H1 (cell line): ENCODE measurements at regions not wholly inside any gene's neighbourhood (a gene's known extent, or its start where the extent isn't known, plus 50 kb on each side); places are given as distances from the start of the nearest gene placed in this dataset.

Experiments used
- CTCF ChIA-PET: fragments of 300-600 bp; sonication (Branson Sonifier 250); formaldehyde crosslinking; loops from one replicate; lab custom pipeline; 2021; ENCODE audit not compliant: partially characterized antibody; lab: Charles Lee
- POLR2A ChIA-PET: fragments of 300-600 bp; sonication (Branson Sonifier 250); formaldehyde crosslinking; loops from one replicate; lab custom pipeline; 2021; ENCODE audit warnings: inconsistent platforms; ENCODE audit not compliant: partially characterized antibody; lab: Charles Lee
- DNase-seq, 2 experiments: peaks; one replicate each; pipeline versions ENCODE4 v3.0.0 to v3.0.0-alpha.2; 2010 to 2022; ENCODE audit warnings: low spot score in 2 of 2, low read depth in 1 of 2, mixed read lengths in 1 of 2
- FAIRE-seq: peaks from 2 replicates; lab custom pipeline; 2011; peaks lifted over from hg19 to GRCh38; lab: Jason Lieb, UNC
- H2AFZ ChIP-seq: 2 replicates; pipeline ENCODE4 v1.8.1; 2012; ENCODE audit warnings: low read length, inconsistent platforms
- H2AK5ac ChIP-seq: 2 replicates; pipeline ENCODE4 v1.6.1; 2013; ENCODE audit warnings: low read depth, low read length
- H2BK120ac ChIP-seq: replicated peaks from 2 replicates; pipeline ENCODE3; 2013; ENCODE audit warnings: low read depth, low read length, inconsistent platforms
- H2BK12ac ChIP-seq: 2 replicates; pipeline ENCODE4 v1.6.1; 2013; ENCODE audit warnings: low read depth, low read length
- H2BK15ac ChIP-seq: 2 replicates; pipeline ENCODE4 v1.6.1; 2013; ENCODE audit warnings: low read length
- H2BK20ac ChIP-seq: 2 replicates; pipeline ENCODE4 v1.6.1; 2013; ENCODE audit warnings: low read length
- H2BK5ac ChIP-seq: 2 replicates; pipeline ENCODE4 v1.6.1; 2013; ENCODE audit warnings: low read depth, low read length
- H3K14ac ChIP-seq: 2 replicates; pipeline ENCODE4 v1.6.1; 2013; ENCODE audit warnings: inconsistent platforms; ENCODE audit not compliant: insufficient read length
- H3K18ac ChIP-seq: 2 replicates; pipeline ENCODE4 v1.6.1; 2013; ENCODE audit warnings: low read length; ENCODE audit errors: extremely low read depth
- H3K23ac ChIP-seq: 2 replicates; pipeline ENCODE4 v1.6.1; 2013; ENCODE audit warnings: inconsistent platforms; ENCODE audit not compliant: insufficient read length
- H3K23me2 ChIP-seq: 2 replicates; pipeline ENCODE4 v1.6.1; 2013; ENCODE audit warnings: low read depth, low read length
- H3K27ac ChIP-seq: 2 replicates; pipeline ENCODE4 v1.6.1; 2011; ENCODE audit warnings: low read depth, low read length, inconsistent platforms
- H3K27me3 ChIP-seq, 4 experiments: replicated peaks in 1 of 4; 1 replicate in 1 of 4; 2 replicates in 3 of 4; pipeline versions ENCODE4 v1.6.1 to v1.8.1; 2011 to 2013; ENCODE audit warnings: low read length in 3 of 4, mild to moderate bottlenecking in 3 of 4, inconsistent platforms in 2 of 4, mixed read lengths in 2 of 4, moderate library complexity in 1 of 4; ENCODE audit not compliant: control insufficient read depth in 3 of 4, insufficient read depth in 3 of 4; ENCODE audit errors: extremely low read depth in 1 of 4
- H3K36me3 ChIP-seq, 4 experiments: 2 replicates each; pipeline versions ENCODE4 v1.6.1 to v1.8.1; 2011 to 2013; ENCODE audit warnings: mild to moderate bottlenecking in 4 of 4, low read length in 3 of 4, moderate library complexity in 2 of 4, control low read depth in 1 of 4, inconsistent platforms in 1 of 4; ENCODE audit not compliant: insufficient read depth in 4 of 4, control insufficient read depth in 2 of 4
- H3K4ac ChIP-seq: replicated peaks from 2 replicates; pipeline ENCODE3; 2013; ENCODE audit warnings: low read length, low read depth, mixed read lengths, inconsistent platforms; ENCODE audit not compliant: insufficient read length
- H3K4me1 ChIP-seq, 4 experiments: replicated peaks in 1 of 4; 1 replicate in 1 of 4; 2 replicates in 3 of 4; pipeline versions ENCODE4 v1.6.1 to v1.8.1; 2011 to 2013; ENCODE audit warnings: low read length in 3 of 4, inconsistent platforms in 2 of 4, mixed read lengths in 1 of 4; ENCODE audit not compliant: insufficient read depth in 4 of 4, control insufficient read depth in 3 of 4
- H3K4me2 ChIP-seq, 2 experiments: 2 replicates each; pipeline versions ENCODE4 v1.6.1 to v1.8.1; 2011 to 2013; ENCODE audit warnings: low read depth in 2 of 2, low read length in 2 of 2, control low read depth in 1 of 2, inconsistent platforms in 1 of 2, mild to moderate bottlenecking in 1 of 2; ENCODE audit not compliant: insufficient read depth in 1 of 2
- H3K4me3 ChIP-seq, 4 experiments: fragments of 200-600, 300-600 bp in 1 of 4; sonication (generic), shearing (Covaris generic), sonication (Bioruptor Twin) in 1 of 4; 2 replicates each; pipeline versions ENCODE4 v1.5.1 to v1.8.1; 2011 to 2016; ENCODE audit warnings: low read length in 4 of 4, low read depth in 3 of 4, control low read depth in 2 of 4, inconsistent platforms in 2 of 4, mild to moderate bottlenecking in 2 of 4, mixed read lengths in 1 of 4, moderate library complexity in 1 of 4; ENCODE audit not compliant: insufficient read depth in 2 of 4; ENCODE audit errors: extremely low read depth in 1 of 4
- H3K56ac ChIP-seq: replicated peaks from 2 replicates; pipeline ENCODE3; 2013; ENCODE audit warnings: low read depth, mild to moderate bottlenecking, mixed read lengths, low read length, inconsistent platforms; ENCODE audit not compliant: insufficient read length
- H3K79me1 ChIP-seq: 2 replicates; pipeline ENCODE4 v1.6.1; 2013; ENCODE audit warnings: low read depth, low read length, control low read depth
- H3K79me2 ChIP-seq, 2 experiments: 2 replicates each; pipeline versions ENCODE4 v1.6.1 to v1.8.1; 2012 to 2013; ENCODE audit warnings: low read length in 2 of 2, mild to moderate bottlenecking in 2 of 2, inconsistent platforms in 1 of 2; ENCODE audit not compliant: insufficient read depth in 2 of 2, control insufficient read depth in 1 of 2
- H3K9ac ChIP-seq, 4 experiments: replicated peaks in 1 of 4; 1 replicate in 1 of 4; 2 replicates in 3 of 4; pipeline versions ENCODE4 v1.6.1 to v1.8.1; 2011 to 2013; ENCODE audit warnings: low read depth in 3 of 4, low read length in 3 of 4, control low read depth in 2 of 4, mild to moderate bottlenecking in 2 of 4, moderate library complexity in 2 of 4, inconsistent platforms in 1 of 4; ENCODE audit errors: extremely low read depth in 1 of 4
- H3K9me3 ChIP-seq, 2 experiments: 2 replicates each; pipeline versions ENCODE4 v1.6.1 to v1.8.1; 2012 to 2013; ENCODE audit warnings: mild to moderate bottlenecking in 2 of 2, moderate library complexity in 2 of 2, control low read depth in 1 of 2, inconsistent platforms in 1 of 2, low read depth in 1 of 2, low read length in 1 of 2, mixed read lengths in 1 of 2; ENCODE audit not compliant: insufficient read depth in 2 of 2
- H4K20me1 ChIP-seq, 2 experiments: replicated peaks in 1 of 2; 2 replicates each; pipeline versions ENCODE3 to v1.8.1; 2011 to 2013; ENCODE audit warnings: inconsistent platforms in 2 of 2, low read length in 2 of 2, mild to moderate bottlenecking in 1 of 2; ENCODE audit not compliant: insufficient read depth in 2 of 2, control insufficient read depth in 1 of 2
- H4K5ac ChIP-seq: 2 replicates; pipeline ENCODE4 v1.6.1; 2013; ENCODE audit warnings: low read length, low read depth, mixed read lengths, inconsistent platforms; ENCODE audit not compliant: insufficient read length
- H4K8ac ChIP-seq: 2 replicates; pipeline ENCODE4 v1.8.0; 2013; ENCODE audit warnings: mild to moderate bottlenecking, moderate library complexity, low read length, inconsistent platforms; ENCODE audit not compliant: insufficient read depth; ENCODE audit errors: extremely low read depth
- H4K91ac ChIP-seq: replicated peaks from 2 replicates; pipeline ENCODE3; 2013; ENCODE audit warnings: low read length, mixed read lengths, inconsistent platforms; ENCODE audit not compliant: insufficient read length
- HDAC2 ChIP-seq, 2 experiments: fragments of 300-600 bp in 1 of 2; sonication (generic) in 1 of 2; IDR thresholded peaks; 2 replicates each; pipeline ENCODE4 v1.6.1; 2011 to 2012; ENCODE audit warnings: low read depth in 2 of 2, low read length in 2 of 2, mild to moderate bottlenecking in 2 of 2, moderate library complexity in 2 of 2, borderline replicate concordance in 1 of 2, inconsistent platforms in 1 of 2
- HDAC6 ChIP-seq: IDR thresholded peaks from one replicate; pipeline ENCODE4 v1.7.1; 2012; ENCODE audit warnings: low read depth, mild to moderate bottlenecking, inconsistent platforms, low read length, moderate library complexity
- ZNF274 ChIP-seq: IDR thresholded peaks from 2 replicates; pipeline ENCODE4 v1.7.0; 2012; ENCODE audit warnings: low read length, borderline replicate concordance; ENCODE audit errors: extremely low read depth
- WGBS, 2 experiments: shearing (Covaris generic) in 1 of 2; methylation state at CpG; one replicate each; pipeline versions ENCODE4 v1.1.6 to v1.1.7; 2013 to 2015; ENCODE audit warnings: low lambda C conversion rate in 2 of 2, mixed read lengths in 2 of 2, inconsistent platforms in 1 of 2, low coverage in 1 of 2, missing lambda C conversion rate in 1 of 2; ENCODE audit not compliant: insufficient replicate concordance in 2 of 2, insufficient coverage in 1 of 2, insufficient read length in 1 of 2; ENCODE audit errors: extremely low coverage in 1 of 2, missing lambda C conversion rate in 1 of 2; 5-methylcytosine and 5-hydroxymethylcytosine counted together

GRCh38 chr12:67413577-67413976 is 144.4 kb downstream of the CAND1 start:
- DNase-seq (no peak), FAIRE-seq (no peak)
- Histone ChIP-seq H3K9me3 (no peaks in the 10 kb centered on the region), H2BK5ac (no peak overlapping the region), H2BK12ac (no peak overlapping the region; the same call in 1 of the 2 replicates), H3K4me3 (no peak overlapping the region), H3K4me2 (0 out of 4 replicates have a peak overlapping the region, but pooled peaks of 1 of the 2 experiments have one; percentile 36), H4K8ac (no peak overlapping the region), H4K5ac (no peak overlapping the region), H3K36me3 (no peaks in the 10 kb centered on the region), H3K27ac (no peak overlapping the region), H2BK20ac (no peak overlapping the region), H3K56ac (no peak overlapping the region), H3K4me1 (peaks cover 3 to 16% (median 13%) of the 10 kb centered on the region in 4 experiments; a peak in 6 of 7 replicates), H3K18ac (no peak overlapping the region), H3K27me3 (no peaks in the 10 kb centered on the region), H2AFZ (no peak overlapping the region), H4K91ac (no peak overlapping the region), H4K20me1 (no peaks in the 10 kb centered on the region), H3K9ac (no peak overlapping the region; a peak in 1 of 7 replicates), H2AK5ac (no peak overlapping the region), H3K79me1 (no peaks in the 10 kb centered on the region), H3K23me2 (no peaks in the 10 kb centered on the region), H3K23ac (no peak overlapping the region), H2BK15ac (no peak overlapping the region), H3K79me2 (no peaks in the 10 kb centered on the region), H2BK120ac (no peak overlapping the region), H3K4ac (no peak overlapping the region), H3K14ac (no peak overlapping the region)
- POLR2A ChIA-PET = no interaction called here
- CTCF ChIA-PET = interaction anchor here (0.6 to 3.0 kb wide), 12 partner anchors 9 to 1072 kb away, joined by 3 to 45 read pairs (median 5); no protein-coding TSS in a partner anchor
- WGBS, 2 experiments = 91% methylated on average over 4 of the region's 4 CpGs; no CpG with 5 or more reads in 1 of the 2 experiments
- TF ChIP-seq HDAC2 (IDR thresholded peaks at IDR 0.05; ENCODE audit: borderline replicate concordance in 1 of 2, low read depth in 2 of 2, low read length in 2 of 2) (no peak), ZNF274 (no peak), HDAC6 (no peak)
